ENCODE measurements at regions not wholly inside any gene's neighbourhood (a gene's known extent, or its start where the extent isn't known, plus 50 kb on each side); places are given as distances from the start of the nearest gene placed in this dataset.
"Not testable (repeated sequence)": the region's sequence is repeated elsewhere in the genome, so short reads cannot be mapped to it uniquely, and the experiment has no call there.

GRCh38 chr18:14970027-14970426, 222.1 kb downstream of the ANKRD30B start:
- H3K27me3 ChIP-seq, result no peaks in the 10 kb centered on the region
- no peak for DNase-seq
- no peaks in the 10 kb centered on the region for H3K9me3 ChIP-seq
- H3K36me3 ChIP-seq, result no peaks in the 10 kb centered on the region
- H3K27ac ChIP-seq, result no peak overlapping the region
- TF ChIP-seq POLR2A (IDR thresholded peaks at IDR 0.05) (no peak), CTCF (IDR thresholded peaks at IDR 0.05) (no peak)
- no peaks in the 10 kb centered on the region for H3K4me1 ChIP-seq
- no peak overlapping the region for H3K4me3 ChIP-seq

GRCh38 chr18:14971461-14972185, 223.7 kb downstream of the ANKRD30B start:
- H3K27ac ChIP-seq, result no peak overlapping the region
- no peaks in the 10 kb centered on the region for H3K27me3 ChIP-seq
- H3K4me1 ChIP-seq, result no peaks in the 10 kb centered on the region
- no peaks in the 10 kb centered on the region for H3K9me3 ChIP-seq
- DNase-seq, result no peak
- no peak for TF ChIP-seq POLR2A (IDR thresholded peaks at IDR 0.05)
- no peak for TF ChIP-seq CTCF (IDR thresholded peaks at IDR 0.05)
- no peaks in the 10 kb centered on the region for H3K36me3 ChIP-seq
- no peak overlapping the region for H3K4me3 ChIP-seq

- H3K9me3 ChIP-seq, H3K4me3 ChIP-seq, H3K36me3 ChIP-seq, H3K4me1 ChIP-seq, H3K27ac ChIP-seq, H3K27me3 ChIP-seq, DNase-seq: not testable (repeated sequence)
Observed at GRCh38 chr18:14973421-14973820, 225.4 kb downstream of the ANKRD30B start.

GRCh38 chr18:14974088-14974487, 226.1 kb downstream of the ANKRD30B start:
- no peak for DNase-seq
- no peak for TF ChIP-seq POLR2A (IDR thresholded peaks at IDR 0.05)
- no peak for TF ChIP-seq CTCF (IDR thresholded peaks at IDR 0.05)

GRCh38 chr18:14974576-14974975, 226.6 kb downstream of the ANKRD30B start:
- no peak for TF ChIP-seq POLR2A (IDR thresholded peaks at IDR 0.05)
- TF ChIP-seq CTCF (IDR thresholded peaks at IDR 0.05), result no peak
- Histone ChIP-seq H3K4me1 (no peaks in the 10 kb centered on the region), H3K4me3 (no peak overlapping the region), H3K27me3 (no peaks in the 10 kb centered on the region), H3K9me3 (no peaks in the 10 kb centered on the region), H3K36me3 (no peaks in the 10 kb centered on the region), H3K27ac (no peak overlapping the region)
- no peak for DNase-seq

More at GRCh38 chr18:14974088-14974487, 226.1 kb downstream of the ANKRD30B start:
- Histone ChIP-seq H3K9me3 (no peaks in the 10 kb centered on the region), H3K27me3 (no peaks in the 10 kb centered on the region), H3K27ac (no peak overlapping the region), H3K4me1 (no peaks in the 10 kb centered on the region), H3K36me3 (no peaks in the 10 kb centered on the region), H3K4me3 (no peak overlapping the region)

GRCh38 chr18:14975431-14975830, 227.5 kb downstream of the ANKRD30B start:
- no peak overlapping the region for H3K4me3 ChIP-seq

More at GRCh38 chr18:14975431-14975830, 227.5 kb downstream of the ANKRD30B start:
- Histone ChIP-seq H3K9me3 (no peaks in the 10 kb centered on the region), H3K36me3 (no peaks in the 10 kb centered on the region), H3K4me1 (no peaks in the 10 kb centered on the region), H3K27ac (no peak overlapping the region), H3K27me3 (no peaks in the 10 kb centered on the region)
- DNase-seq, result no peak
- no peak for TF ChIP-seq POLR2A (IDR thresholded peaks at IDR 0.05)
- no peak for TF ChIP-seq CTCF (IDR thresholded peaks at IDR 0.05)

Data from Peyer's patch (tissue), 4 donors.